Keratinocyte (primary cell): ENCODE measurements at regions not wholly inside any gene's neighbourhood (a gene's known extent, or its start where the extent isn't known, plus 50 kb on each side); places are given as distances from the start of the nearest gene placed in this dataset.

Experiments used
- DNase-seq: peaks from one replicate; pipeline ENCODE4 v3.0.0-alpha.2; 2011; ENCODE audit warnings: low read depth, missing footprints, low spot score
- FAIRE-seq: peaks from 2 replicates; lab custom pipeline; 2011; peaks lifted over from hg19 to GRCh38; lab: Jason Lieb, UNC
- H2AFZ ChIP-seq: 2 replicates; pipeline ENCODE4 v1.6.0; 2012; ENCODE audit warnings: low read length, control low read depth, inconsistent platforms; ENCODE audit not compliant: control insufficient read depth
- H3K27ac ChIP-seq: 2 replicates; pipeline ENCODE4 v1.5.1; 2011; ENCODE audit warnings: low read length; ENCODE audit not compliant: control insufficient read depth, insufficient read depth
- H3K27me3 ChIP-seq: 3 replicates; pipeline ENCODE4 v1.6.0; 2011; ENCODE audit warnings: low read length; ENCODE audit not compliant: control insufficient read depth, insufficient read depth; ENCODE audit errors: extremely low read depth
- H3K36me3 ChIP-seq, 2 experiments: 2 replicates in 1 of 2; 3 replicates in 1 of 2; pipeline ENCODE4 v1.5.1; 2011; ENCODE audit warnings: low read length in 2 of 2, mild to moderate bottlenecking in 1 of 2; ENCODE audit not compliant: control insufficient read depth in 2 of 2, insufficient read depth in 2 of 2; ENCODE audit errors: extremely low read depth in 1 of 2
- H3K4me1 ChIP-seq: 3 replicates; pipeline ENCODE4 v1.5.1; 2011; ENCODE audit warnings: low read length; ENCODE audit not compliant: control insufficient read depth, insufficient read depth; ENCODE audit errors: extremely low read depth
- H3K4me2 ChIP-seq: 3 replicates; pipeline ENCODE4 v1.6.0; 2011; ENCODE audit warnings: low read depth, low read length; ENCODE audit not compliant: control insufficient read depth, insufficient read depth; ENCODE audit errors: extremely low read depth
- H3K4me3 ChIP-seq, 3 experiments: fragments of 200-600 bp in 1 of 3; sonication (generic) in 1 of 3; 2 replicates in 2 of 3; 3 replicates in 1 of 3; pipeline ENCODE4 v1.5.1; 2011 to 2016; ENCODE audit warnings: low read length in 3 of 3, mild to moderate bottlenecking in 3 of 3, control low read depth in 2 of 3, inconsistent platforms in 1 of 3, low read depth in 1 of 3, mixed read lengths in 1 of 3, mixed run types in 1 of 3, moderate library complexity in 1 of 3; ENCODE audit not compliant: control insufficient read depth in 2 of 3, insufficient read depth in 2 of 3; ENCODE audit errors: extremely low read depth in 1 of 3
- H3K79me2 ChIP-seq: 2 replicates; pipeline ENCODE4 v1.6.0; 2012; ENCODE audit warnings: low read length; ENCODE audit not compliant: control insufficient read depth, insufficient read depth
- H3K9ac ChIP-seq: 3 replicates; pipeline ENCODE4 v1.6.0; 2011; ENCODE audit warnings: low read length; ENCODE audit not compliant: control insufficient read depth, insufficient read depth; ENCODE audit errors: extremely low read depth
- H3K9me1 ChIP-seq: 3 replicates; pipeline ENCODE4 v1.6.0; 2011; ENCODE audit warnings: low read length; ENCODE audit not compliant: control insufficient read depth, insufficient read depth; ENCODE audit errors: extremely low read depth
- H3K9me3 ChIP-seq: 2 replicates; pipeline ENCODE4 v1.5.1; 2012; ENCODE audit warnings: low read depth, low read length; ENCODE audit not compliant: control insufficient read depth
- H4K20me1 ChIP-seq: 3 replicates; pipeline ENCODE4 v1.6.0; 2011; ENCODE audit warnings: low read length; ENCODE audit not compliant: control insufficient read depth, insufficient read depth; ENCODE audit errors: extremely low read depth
- CTCF ChIP-seq, 3 experiments: IDR thresholded peaks in 1 of 3; conservative IDR thresholded peaks in 1 of 3; optimal IDR thresholded peaks in 1 of 3; 2 replicates in 2 of 3; 3 replicates in 1 of 3; pipeline versions ENCODE3 to v1.5.1; 2011; ENCODE audit warnings: low read length in 3 of 3, mild to moderate bottlenecking in 3 of 3, moderate library complexity in 2 of 3, control low read depth in 1 of 3, inconsistent platforms in 1 of 3; ENCODE audit not compliant: insufficient read depth in 2 of 3; ENCODE audit errors: extremely low read depth in 1 of 3
- EZH2 ChIP-seq: IDR thresholded peaks from one replicate; pipeline ENCODE4 v1.6.1; 2012; ENCODE audit warnings: inconsistent platforms, mild to moderate bottlenecking, low read length, moderate library complexity
- dilution Hi-C: fragments of 300-500 bp; cut with MboI; formaldehyde crosslinking; loops from one replicate; pipeline ENCODE4 v1.7.0; 2020; ENCODE audit warnings: low sequenced_read_pairs; ENCODE audit not compliant: extremely low pct_ligation_motif_present
- small RNA-seq, 3 experiments: library from RNA; depleted of rRNA; stranded (forward); fragments of <200 nt; gene quantifications; one replicate each; pipeline ENCODE3, GENCODE V24; 2012; ENCODE audit warnings: low read depth in 3 of 3, low replicate concordance in 1 of 3; ENCODE audit not compliant: insufficient read length in 3 of 3

GRCh38 chr9:94207781-94208180 is 51.3 kb upstream of the ZNF169 start:
- H3K9me3 ChIP-seq: peaks cover 2% of the 10 kb centered on the region
- H3K9ac ChIP-seq: no peak overlapping the region
- no peaks in the 10 kb centered on the region for H3K4me1 ChIP-seq
- H3K4me2 ChIP-seq: no peak overlapping the region
- H3K27me3 ChIP-seq: no peaks in the 10 kb centered on the region
- dilution Hi-C loops: loop anchor here (25.0 kb wide), 1 partner anchor 195 kb away; no protein-coding TSS in a partner anchor
- no peak overlapping the region for H2AFZ ChIP-seq
- no peaks in the 10 kb centered on the region for H3K79me2 ChIP-seq
- FAIRE-seq: no peak
- no peaks in the 10 kb centered on the region for H3K9me1 ChIP-seq
- TF ChIP-seq CTCF (optimal IDR thresholded peaks at IDR 0.05 in 1 of 3, IDR thresholded peaks at IDR 0.05 in 1 of 3, conservative IDR thresholded peaks at IDR 0.05 in 1 of 3; ENCODE audit: extremely low read depth in 1 of 3, insufficient read depth in 2 of 3, low read length in 3 of 3) (no peak), EZH2 (no peak)
- H3K27ac ChIP-seq: no peak overlapping the region
- H3K36me3 ChIP-seq: no peaks in the 10 kb centered on the region
- no peak for DNase-seq
- no peak overlapping the region for H3K4me3 ChIP-seq
- no peaks in the 10 kb centered on the region for H4K20me1 ChIP-seq

Small RNA genes in the stretch of these regions (small RNA-seq; reads per million reads assigned to genes)
- gene MIRLET7A1 (4.2 to 39.7 (median 19.0) reads per million in 3 experiments), gene MIRLET7D (56.5 to 1,029 (median 680) reads per million in 3 experiments), gene MIRLET7F1 (124 to 1,410 (median 1,265) reads per million in 3 experiments)
